GM19035 (cell line): ENCODE measurements at regions not wholly inside any gene's neighbourhood (a gene's known extent, or its start where the extent isn't known, plus 50 kb on each side); places are given as distances from the start of the nearest gene placed in this dataset.

ENCODE experiments used
- ATAC-seq: cut with Tn5 transposase; IDR thresholded peaks from one replicate; pipeline ENCODE4 v1.9.1; 2021; ENCODE audit not compliant: unreplicated experiment

GRCh38 chr5:57857696-57858095 lies 375.1 kb upstream of the ACTBL2 start:
- ATAC-seq = no peak

- no peak for ATAC-seq
Observed at GRCh38 chr5:57855831-57856230, 373.2 kb upstream of the ACTBL2 start.

- no peak for ATAC-seq
Observed at GRCh38 chr5:57853929-57854697, 371.5 kb upstream of the ACTBL2 start.

GRCh38 chr5:57850109-57850508 lies 367.5 kb upstream of the ACTBL2 start:
- ATAC-seq = no peak

GRCh38 chr5:57845025-57845424 lies 362.4 kb upstream of the ACTBL2 start:
- ATAC-seq = no peak

GRCh38 chr5:57844410-57844809 lies 361.8 kb upstream of the ACTBL2 start:
- no peak for ATAC-seq

- ATAC-seq = no peak
Observed at GRCh38 chr5:57843059-57843367, 360.4 kb upstream of the ACTBL2 start.

GRCh38 chr5:57842364-57843058 lies 359.9 kb upstream of the ACTBL2 start:
- no peak for ATAC-seq

GRCh38 chr5:57841676-57842363 lies 359.2 kb upstream of the ACTBL2 start:
- ATAC-seq = no peak

GRCh38 chr5:57839437-57840079 lies 356.9 kb upstream of the ACTBL2 start:
- no peak for ATAC-seq

GRCh38 chr5:57839025-57839424 lies 356.4 kb upstream of the ACTBL2 start:
- ATAC-seq = no peak

GRCh38 chr5:57836921-57837320 lies 354.3 kb upstream of the ACTBL2 start:
- no peak for ATAC-seq

- ATAC-seq = no peak
Observed at GRCh38 chr5:57836331-57836730, 353.7 kb upstream of the ACTBL2 start.

GRCh38 chr5:57834829-57835608 lies 352.4 kb upstream of the ACTBL2 start:
- ATAC-seq = no peak

- no peak for ATAC-seq
Observed at GRCh38 chr5:57833489-57833888, 350.9 kb upstream of the ACTBL2 start.

GRCh38 chr5:57832875-57833274 lies 350.3 kb upstream of the ACTBL2 start:
- no peak for ATAC-seq

- ATAC-seq = no peak
Observed at GRCh38 chr5:57831932-57832331, 349.3 kb upstream of the ACTBL2 start.

- ATAC-seq = no peak
Observed at GRCh38 chr5:57831090-57831489, 348.5 kb upstream of the ACTBL2 start.

GRCh38 chr5:57828221-57828620 lies 345.6 kb upstream of the ACTBL2 start:
- no peak for ATAC-seq

- ATAC-seq = no peak
Observed at GRCh38 chr5:57825031-57825686, 342.5 kb upstream of the ACTBL2 start.
